Endothelial cell of umbilical vein (primary cell): ENCODE measurements at regions not wholly inside any gene's neighbourhood (a gene's known extent, or its start where the extent isn't known, plus 50 kb on each side); places are given as distances from the start of the nearest gene placed in this dataset.

Experiments
- BruUV-seq: library from RNA; stranded (reverse); fragments of 400-500 nt; replicated peaks from 2 replicates; lab custom pipeline; 2021; lab: Mats Ljungman, UMichigan
- CTCF ChIA-PET: fragments of 300-600, 350-600 bp; sonication (Branson Sonifier 250); formaldehyde crosslinking; loops from one replicate; lab custom pipeline; 2021; ENCODE audit warnings: antibody characterized with exemption, inconsistent platforms; lab: Charles Lee
- POLR2A ChIA-PET: fragments of 300-600, 350-600 bp; sonication (Branson Sonifier 250); formaldehyde crosslinking; loops from one replicate; lab custom pipeline; 2021; ENCODE audit warnings: antibody characterized with exemption, inconsistent platforms; lab: Charles Lee
- DNase-seq: peaks from one replicate; pipeline ENCODE4 v3.0.0-alpha.2; 2011; ENCODE audit warnings: low read depth, low spot score
- FAIRE-seq: peaks from 2 replicates; lab custom pipeline; 2011; peaks lifted over from hg19 to GRCh38; lab: Jason Lieb, UNC
- H2AFZ ChIP-seq: 2 replicates; pipeline ENCODE4 v1.6.0; 2012; ENCODE audit warnings: low read depth, low read length, control low read depth, inconsistent platforms
- H3K27ac ChIP-seq: 2 replicates; pipeline ENCODE4 v1.5.1; 2011; ENCODE audit warnings: low read depth, mild to moderate bottlenecking, control low read depth, low read length, moderate library complexity; ENCODE audit not compliant: insufficient read depth
- H3K27me3 ChIP-seq, 2 experiments: 2 replicates each; pipeline versions ENCODE4 v1.6.0 to v1.6.1; 2011; ENCODE audit warnings: low read length in 2 of 2, mixed read lengths in 1 of 2; ENCODE audit not compliant: control insufficient read depth in 2 of 2, insufficient read depth in 2 of 2
- H3K36me3 ChIP-seq, 2 experiments: 2 replicates in 1 of 2; 3 replicates in 1 of 2; pipeline ENCODE4 v1.5.1; 2011; ENCODE audit warnings: low read length in 2 of 2, mild to moderate bottlenecking in 1 of 2, moderate library complexity in 1 of 2; ENCODE audit not compliant: control insufficient read depth in 2 of 2, insufficient read depth in 2 of 2; ENCODE audit errors: extremely low read depth in 1 of 2
- H3K4me1 ChIP-seq: 3 replicates; pipeline ENCODE4 v1.5.1; 2011; ENCODE audit warnings: mild to moderate bottlenecking, low read length; ENCODE audit not compliant: control insufficient read depth, insufficient read depth; ENCODE audit errors: extremely low read depth
- H3K4me2 ChIP-seq: 2 replicates; pipeline ENCODE4 v1.6.1; 2011; ENCODE audit warnings: low read length, control low read depth, mixed read lengths; ENCODE audit not compliant: insufficient read depth
- H3K4me3 ChIP-seq, 3 experiments: fragments of 200-600 bp in 1 of 3; sonication (generic), shearing (Covaris generic) in 1 of 3; replicated peaks in 1 of 3; 2 replicates each; pipeline ENCODE4 v1.5.1; 2011 to 2016; ENCODE audit warnings: control low read depth in 3 of 3, low read length in 3 of 3, mild to moderate bottlenecking in 2 of 3, inconsistent platforms in 1 of 3, low read depth in 1 of 3, moderate library complexity in 1 of 3; ENCODE audit not compliant: insufficient read depth in 1 of 3
- H3K79me2 ChIP-seq: 2 replicates; pipeline ENCODE4 v1.6.0; 2012; ENCODE audit warnings: low read length, inconsistent platforms; ENCODE audit not compliant: control insufficient read depth, insufficient read depth
- H3K9ac ChIP-seq: replicated peaks from 2 replicates; pipeline ENCODE3; 2011; ENCODE audit warnings: low read length, control low read depth; ENCODE audit not compliant: insufficient read depth; ENCODE audit errors: extremely low read depth
- H3K9me1 ChIP-seq: replicated peaks from 3 replicates; pipeline ENCODE4 v1.6.0; 2011; ENCODE audit warnings: mild to moderate bottlenecking, low read length; ENCODE audit not compliant: control insufficient read depth, insufficient read depth; ENCODE audit errors: extremely low read depth
- H3K9me3 ChIP-seq: replicated peaks from 2 replicates; pipeline ENCODE4 v1.5.1; 2012; ENCODE audit warnings: low read length, inconsistent platforms; ENCODE audit not compliant: control insufficient read depth, insufficient read depth
- H4K20me1 ChIP-seq: replicated peaks from 2 replicates; pipeline ENCODE3; 2011; ENCODE audit warnings: mild to moderate bottlenecking, low read length; ENCODE audit not compliant: control insufficient read depth, insufficient read depth; ENCODE audit errors: extremely low read depth
- EZH2 ChIP-seq: IDR thresholded peaks from 2 replicates; pipeline ENCODE4 v1.6.1; 2012; ENCODE audit warnings: borderline replicate concordance, low read depth, mild to moderate bottlenecking, moderate library complexity, low read length, inconsistent platforms; ENCODE audit not compliant: severe bottlenecking
- FOS ChIP-seq: IDR thresholded peaks from 2 replicates; pipeline ENCODE4 v1.6.1; 2011; ENCODE audit warnings: mild to moderate bottlenecking, low read length, moderate library complexity, borderline replicate concordance; ENCODE audit not compliant: insufficient read depth
- GATA2 ChIP-seq: IDR thresholded peaks from 2 replicates; pipeline ENCODE4 v1.7.0; 2011; ENCODE audit warnings: low read depth, mild to moderate bottlenecking, moderate library complexity, mixed read lengths, low read length; ENCODE audit not compliant: insufficient read length, insufficient read depth
- JUN ChIP-seq: IDR thresholded peaks from 2 replicates; pipeline ENCODE4 v1.6.1; 2011; ENCODE audit warnings: borderline replicate concordance, low read depth; ENCODE audit not compliant: insufficient read length, insufficient read depth
- MYC ChIP-seq: IDR thresholded peaks from one replicate; pipeline ENCODE4 v1.6.1; 2011; ENCODE audit warnings: mild to moderate bottlenecking, low read depth, low read length
- POLR2AphosphoS5 ChIP-seq: IDR thresholded peaks from 2 replicates; pipeline ENCODE4 v1.6.1; 2012; ENCODE audit warnings: low read depth, mild to moderate bottlenecking, control low read depth, low read length, moderate library complexity; ENCODE audit not compliant: insufficient read depth
- dilution Hi-C: fragments of 300-500 bp; cut with MboI; formaldehyde crosslinking; loops from one replicate; pipeline ENCODE4 v1.15.0; 2019; ENCODE audit warnings: low sequenced_read_pairs; ENCODE audit not compliant: extremely low pct_ligation_motif_present
- intact Hi-C: fragments of 100-400 bp; cut with micrococcal nuclease; formaldehyde crosslinking; loops from one replicate; pipeline ENCODE4 v1.10.0; 2022
- TF ChIP-seq, protein P1 (sequence below), 2 donors: IDR thresholded peaks; 1 replicate in 1 of 2; 2 replicates in 1 of 2; pipeline ENCODE4 v1.5.1; 2011; ENCODE audit warnings: low read length in 2 of 2, mild to moderate bottlenecking in 2 of 2, moderate library complexity in 2 of 2, control low read depth in 1 of 2, inconsistent platforms in 1 of 2, low read depth in 1 of 2; ENCODE audit not compliant: insufficient read depth in 1 of 2; ENCODE audit errors: extremely low read depth in 1 of 2

DNA sequence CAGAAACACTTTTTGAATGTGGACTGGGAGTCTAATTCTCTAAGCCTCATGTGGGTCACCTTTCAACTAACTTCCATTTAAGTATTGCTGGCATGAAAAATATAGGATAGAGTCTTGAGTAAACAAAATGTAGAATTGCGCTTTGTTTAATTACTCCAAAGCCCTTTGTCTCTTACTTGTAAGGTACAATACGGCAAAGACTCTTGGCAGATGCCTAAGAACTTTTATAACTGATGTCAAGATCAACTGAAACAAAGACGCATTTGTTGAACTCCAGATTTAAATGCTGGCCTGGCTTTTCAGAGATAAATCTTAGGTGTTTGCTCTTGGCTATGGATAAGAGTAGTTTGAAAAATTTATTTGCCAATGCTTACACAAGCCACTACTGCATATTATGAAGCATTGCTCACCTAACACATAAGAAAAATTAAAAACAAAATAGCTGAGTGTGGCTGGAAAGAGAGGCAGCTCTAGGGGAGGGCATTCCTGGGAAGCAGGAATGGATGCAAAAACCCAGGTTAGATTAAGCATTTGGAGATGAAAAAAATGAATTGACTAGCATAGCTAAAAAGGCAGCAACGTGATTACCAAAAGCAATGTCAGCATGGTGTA is 107.3 kb upstream of the STARD13 start:
- Histone ChIP-seq H3K27ac (no peak overlapping the region), H3K79me2 (no peaks in the 10 kb centered on the region), H2AFZ (no peak overlapping the region), H4K20me1 (no peaks in the 10 kb centered on the region), H3K9ac (no peak overlapping the region), H3K36me3 (no peaks in the 10 kb centered on the region), H3K9me3 (no peaks in the 10 kb centered on the region), H3K27me3 (no peaks in the 10 kb centered on the region), H3K9me1 (no peaks in the 10 kb centered on the region), H3K4me2 (no peak overlapping the region), H3K4me1 (no peaks in the 10 kb centered on the region), H3K4me3 (no peak overlapping the region)
- FAIRE-seq, result no peak
- dilution Hi-C loops, result no loop called here
- intact Hi-C loops, result no loop called here
- POLR2A ChIA-PET, result no interaction called here
- DNase-seq, result no peak
- TF ChIP-seq POLR2AphosphoS5 (no peak), FOS (no peak), JUN (no peak), MYC (no peak), EZH2 (no peak), GATA2 (no peak)
- TF ChIP-seq, protein P1, sequence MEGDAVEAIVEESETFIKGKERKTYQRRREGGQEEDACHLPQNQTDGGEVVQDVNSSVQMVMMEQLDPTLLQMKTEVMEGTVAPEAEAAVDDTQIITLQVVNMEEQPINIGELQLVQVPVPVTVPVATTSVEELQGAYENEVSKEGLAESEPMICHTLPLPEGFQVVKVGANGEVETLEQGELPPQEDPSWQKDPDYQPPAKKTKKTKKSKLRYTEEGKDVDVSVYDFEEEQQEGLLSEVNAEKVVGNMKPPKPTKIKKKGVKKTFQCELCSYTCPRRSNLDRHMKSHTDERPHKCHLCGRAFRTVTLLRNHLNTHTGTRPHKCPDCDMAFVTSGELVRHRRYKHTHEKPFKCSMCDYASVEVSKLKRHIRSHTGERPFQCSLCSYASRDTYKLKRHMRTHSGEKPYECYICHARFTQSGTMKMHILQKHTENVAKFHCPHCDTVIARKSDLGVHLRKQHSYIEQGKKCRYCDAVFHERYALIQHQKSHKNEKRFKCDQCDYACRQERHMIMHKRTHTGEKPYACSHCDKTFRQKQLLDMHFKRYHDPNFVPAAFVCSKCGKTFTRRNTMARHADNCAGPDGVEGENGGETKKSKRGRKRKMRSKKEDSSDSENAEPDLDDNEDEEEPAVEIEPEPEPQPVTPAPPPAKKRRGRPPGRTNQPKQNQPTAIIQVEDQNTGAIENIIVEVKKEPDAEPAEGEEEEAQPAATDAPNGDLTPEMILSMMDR (IDR thresholded peaks at IDR 0.05; ENCODE audit: extremely low read depth in 1 of 2, insufficient read depth in 1 of 2, low read depth in 1 of 2, low read length in 2 of 2), result no peak
- BruUV-seq, result no TSS peak
- CTCF ChIA-PET, result no interaction called here
